ENCODE measurements at regions not wholly inside any gene's neighbourhood (a gene's known extent, or its start where the extent isn't known, plus 50 kb on each side); places are given as distances from the start of the nearest gene placed in this dataset.

DNA sequence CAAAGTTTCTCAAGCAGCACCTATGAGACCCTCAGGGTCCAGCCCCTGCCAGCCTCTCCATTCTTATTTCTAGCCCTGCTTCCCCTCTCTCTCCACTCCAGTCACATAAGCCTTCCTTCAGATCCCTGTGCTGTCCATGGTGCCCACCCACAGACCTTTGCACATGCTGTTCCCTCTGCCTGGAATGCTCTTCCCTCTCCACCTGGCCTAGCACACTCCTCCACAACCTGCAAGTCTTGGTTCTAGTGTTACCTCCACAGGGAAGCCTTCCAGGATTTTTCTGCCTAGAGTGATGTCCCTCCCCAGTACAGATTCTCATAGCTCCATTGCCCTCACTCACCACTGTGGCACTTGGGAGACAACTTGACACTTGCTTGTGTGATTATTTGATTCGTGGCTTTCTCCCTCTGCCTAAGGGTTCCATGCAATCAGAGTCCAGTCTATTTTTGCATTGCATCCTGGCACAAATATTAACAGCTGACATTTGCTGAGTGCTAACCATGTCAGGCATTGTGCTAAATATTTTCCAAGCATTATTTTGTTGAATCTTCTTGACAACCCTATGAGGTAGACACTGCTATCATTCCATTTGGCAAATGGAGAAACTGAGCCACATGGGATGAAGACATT is 127.3 kb downstream of the SYF2 start:
- DNase-seq (ENCODE audit: low read depth), result no peak

GRCh38 chr1:25103164-25103795 is 129.0 kb downstream of the SYF2 start:
- no peak for DNase-seq (ENCODE audit: low read depth)

GRCh38 chr1:25100151-25100833 is 132.0 kb downstream of the SYF2 start:
- no peak for DNase-seq (ENCODE audit: low read depth)

DNA sequence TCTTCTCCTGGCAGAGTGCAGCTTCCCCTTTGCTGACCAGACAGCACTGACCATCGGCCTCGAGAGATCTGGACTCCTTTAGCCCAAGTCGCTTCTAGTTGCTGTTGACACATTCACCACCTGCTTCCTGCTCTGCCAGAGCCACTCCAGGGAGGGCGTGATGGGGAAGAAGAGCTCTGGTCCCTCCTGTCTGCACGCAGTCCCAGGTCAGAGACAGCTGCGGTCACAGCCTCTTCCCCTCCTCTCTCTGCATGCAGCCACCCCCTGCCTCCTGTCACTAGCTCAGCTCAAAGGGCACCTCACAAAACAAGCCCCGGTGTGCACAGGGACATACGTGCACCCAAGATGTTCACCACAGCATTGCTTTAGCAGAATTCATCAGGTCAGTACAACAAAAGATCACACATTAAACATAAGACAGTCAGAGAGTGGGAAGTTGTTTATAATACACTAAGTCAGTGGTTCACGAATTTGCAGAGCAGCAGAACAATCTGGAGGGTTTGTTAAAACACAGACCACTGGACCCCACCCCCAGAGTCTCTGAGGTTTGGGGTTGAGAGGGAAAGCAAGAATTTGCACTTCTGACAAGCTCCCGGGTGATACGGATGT is 132.9 kb downstream of the SYF2 start:
- DNase-seq (ENCODE audit: low read depth), result no peak

DNA sequence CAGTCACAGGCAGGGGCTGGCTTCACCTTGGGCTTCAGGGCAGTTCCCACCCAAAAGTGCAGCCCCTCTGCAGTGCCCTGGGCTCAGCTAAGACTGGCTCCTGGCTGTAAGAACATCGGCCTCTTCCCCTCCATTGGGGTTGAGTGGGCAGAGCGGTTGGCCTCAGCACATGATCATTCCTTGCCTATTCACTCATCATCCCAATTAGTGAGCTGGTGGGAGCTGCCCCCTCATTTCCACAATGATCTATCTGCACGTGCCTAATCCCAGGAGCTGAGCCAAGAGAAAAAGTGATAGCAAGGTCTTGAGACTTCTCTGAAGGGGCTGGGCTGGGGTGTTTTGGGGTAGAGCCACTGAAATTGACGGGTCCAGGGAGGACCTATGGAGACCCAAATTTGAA is 133.6 kb downstream of the SYF2 start:
- no peak for DNase-seq (ENCODE audit: low read depth)

DNA sequence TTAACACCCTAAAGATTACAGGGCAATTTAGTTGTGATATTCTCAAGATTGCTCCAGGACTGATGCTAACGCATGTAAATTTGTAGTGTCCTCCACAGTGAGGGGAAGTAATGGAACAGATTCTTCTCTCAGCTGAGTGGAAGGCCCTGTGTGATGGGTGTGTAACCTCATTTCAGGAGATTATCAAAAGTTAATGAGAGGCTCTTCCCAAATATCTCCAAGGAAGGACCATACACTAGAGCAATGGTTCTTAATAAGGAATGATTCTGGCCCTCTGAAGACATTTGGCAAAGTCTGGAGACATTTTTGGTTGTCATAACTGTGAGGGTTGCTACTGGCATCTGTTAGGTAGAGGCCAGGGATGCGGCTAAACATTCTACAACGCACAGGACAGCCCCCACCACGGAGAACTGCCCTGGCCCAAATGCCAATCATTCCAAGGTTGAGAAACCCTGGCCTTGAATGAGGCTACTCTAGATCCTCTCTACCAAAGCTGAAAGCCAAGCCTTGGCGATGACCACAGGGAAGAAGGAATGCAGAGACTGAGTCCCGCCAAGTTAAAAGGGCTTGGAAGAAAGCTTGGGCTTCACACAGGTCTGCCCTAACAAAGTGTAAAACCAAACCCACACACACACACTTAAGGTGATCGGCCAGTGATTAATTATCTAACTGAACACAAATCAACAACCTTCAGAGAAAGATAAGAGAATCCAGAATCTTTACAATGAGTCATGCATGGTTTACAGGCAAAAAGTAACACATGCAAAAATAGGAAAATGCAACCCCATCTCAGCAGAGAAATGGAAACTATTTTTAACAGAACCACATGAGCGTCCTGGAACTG is 135.8 kb downstream of the SYF2 start:
- DNase-seq (ENCODE audit: low read depth), result no peak

- no peak for DNase-seq (ENCODE audit: low read depth)
Measured at GRCh38 chr1:25095635-25096200, 136.6 kb downstream of the SYF2 start.

DNA sequence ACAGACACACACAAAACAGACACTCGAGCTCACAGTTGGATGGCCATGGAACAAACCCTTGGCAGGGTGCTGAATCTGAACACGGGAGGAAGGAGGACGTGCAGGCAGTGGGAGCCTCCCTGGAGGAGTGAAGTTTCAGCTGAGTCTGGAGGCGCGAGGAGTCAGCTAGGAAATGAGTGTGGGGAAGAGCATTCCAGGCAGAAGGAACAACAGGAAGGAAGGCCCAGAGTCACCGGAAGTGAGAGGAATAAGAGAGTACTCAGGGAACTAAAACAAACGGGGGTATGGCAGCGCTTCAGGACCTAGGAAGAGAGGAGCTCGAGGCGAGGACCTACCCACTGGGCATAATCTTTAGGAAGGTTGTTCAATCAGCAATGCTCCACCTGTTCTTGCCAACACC is 137.3 kb downstream of the SYF2 start:
- no peak for DNase-seq (ENCODE audit: low read depth)

- no peak for DNase-seq (ENCODE audit: low read depth)
Measured at GRCh38 chr1:25094229-25094628, 138.1 kb downstream of the SYF2 start.

DNA sequence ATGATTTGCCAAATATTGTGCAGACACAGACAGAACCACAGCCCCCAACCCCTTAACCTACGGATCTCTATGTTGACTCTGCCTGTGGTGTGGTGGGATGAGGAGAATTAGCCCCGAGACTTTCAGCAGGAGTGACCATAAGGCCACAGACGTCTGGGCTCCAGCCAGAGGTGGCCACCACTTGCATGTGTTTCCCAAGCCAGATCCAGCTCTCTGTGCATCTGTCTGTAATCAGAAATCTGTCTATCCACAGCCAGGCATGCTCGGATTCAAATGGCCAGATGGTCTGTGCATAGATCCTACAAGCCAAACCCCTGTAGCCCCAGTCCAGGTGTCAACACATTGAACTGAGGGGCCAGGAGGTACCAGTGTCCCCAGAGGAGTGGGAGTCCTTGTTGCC is 140.6 kb downstream of the SYF2 start:
- DNase-seq (ENCODE audit: low read depth), result no peak

DNA sequence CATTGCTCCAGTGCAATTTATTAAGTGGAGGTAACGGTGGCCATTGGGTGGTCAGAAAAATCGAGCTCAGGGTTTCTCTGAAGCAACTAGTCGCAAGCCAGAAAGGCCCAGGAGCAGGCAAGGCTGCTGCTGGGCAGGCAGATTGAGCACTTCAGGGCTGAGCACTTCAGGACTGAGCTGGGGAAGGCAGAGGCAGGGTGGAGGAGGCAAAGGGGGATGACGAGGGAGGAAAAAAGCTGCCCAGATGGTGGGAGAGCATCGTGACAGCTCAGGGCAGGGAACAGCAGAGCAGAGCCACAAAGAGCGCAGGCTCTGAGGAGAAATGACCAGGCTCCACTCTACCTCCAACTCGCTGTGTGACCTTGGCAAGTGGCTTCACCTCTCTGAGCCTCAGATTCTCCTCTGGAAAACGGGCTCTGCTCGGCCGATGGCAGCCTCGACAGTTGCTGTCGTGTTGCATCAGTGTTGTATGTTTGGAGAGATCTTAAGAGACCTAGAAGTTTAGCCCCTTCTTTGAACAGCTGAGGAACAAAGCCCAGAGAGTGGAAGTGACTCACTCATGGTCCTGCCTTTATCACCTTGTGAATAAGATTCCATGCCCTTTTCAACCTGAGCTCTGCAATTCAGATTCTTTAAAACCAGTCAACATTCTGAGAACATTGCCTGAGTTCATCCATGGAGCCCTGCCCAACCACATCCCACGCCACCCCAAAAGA is 141.4 kb downstream of the SYF2 start:
- DNase-seq (ENCODE audit: low read depth), result no peak

DNA sequence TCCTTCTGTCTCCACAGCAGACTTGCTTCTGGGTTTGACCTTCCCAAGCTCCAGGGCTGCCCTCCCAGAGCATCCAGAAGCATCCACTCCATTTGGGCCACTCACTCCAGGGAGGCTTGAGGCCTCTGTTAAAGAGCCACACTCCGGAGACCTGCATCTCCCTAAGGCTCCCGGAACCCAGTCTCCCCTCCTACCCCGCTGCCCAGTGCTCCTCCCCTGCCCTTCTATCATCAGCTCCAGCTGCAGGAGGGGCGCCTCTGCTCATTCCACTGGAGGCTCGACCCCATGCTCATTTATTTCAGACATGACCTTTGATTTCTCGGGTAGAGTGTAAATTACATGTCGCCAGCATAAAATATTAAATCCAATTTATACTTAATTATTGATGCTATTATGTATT is 142.5 kb downstream of the SYF2 start:
- no peak for DNase-seq (ENCODE audit: low read depth)

DNA sequence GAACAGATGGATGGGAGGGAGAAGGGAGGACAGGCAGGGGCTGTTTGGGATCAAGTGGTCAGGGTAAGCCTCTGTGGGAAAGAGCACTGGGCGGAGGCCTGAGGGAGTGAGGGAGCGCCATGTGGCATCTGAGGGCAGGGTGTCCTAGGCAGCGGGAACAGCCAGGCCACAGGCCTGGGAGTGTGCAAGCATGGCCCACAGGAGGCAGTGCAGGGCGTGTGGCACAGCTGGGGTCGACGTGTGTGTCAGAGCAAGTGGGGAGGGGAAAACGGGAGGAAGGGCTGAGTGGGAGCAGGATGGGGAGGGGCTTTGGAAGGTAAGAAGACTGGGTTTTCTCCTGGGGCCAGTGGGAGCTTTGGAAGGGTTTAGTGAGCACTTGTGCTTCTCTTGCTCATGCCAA is 143.4 kb downstream of the SYF2 start:
- DNase-seq (ENCODE audit: low read depth), result no peak

DNA sequence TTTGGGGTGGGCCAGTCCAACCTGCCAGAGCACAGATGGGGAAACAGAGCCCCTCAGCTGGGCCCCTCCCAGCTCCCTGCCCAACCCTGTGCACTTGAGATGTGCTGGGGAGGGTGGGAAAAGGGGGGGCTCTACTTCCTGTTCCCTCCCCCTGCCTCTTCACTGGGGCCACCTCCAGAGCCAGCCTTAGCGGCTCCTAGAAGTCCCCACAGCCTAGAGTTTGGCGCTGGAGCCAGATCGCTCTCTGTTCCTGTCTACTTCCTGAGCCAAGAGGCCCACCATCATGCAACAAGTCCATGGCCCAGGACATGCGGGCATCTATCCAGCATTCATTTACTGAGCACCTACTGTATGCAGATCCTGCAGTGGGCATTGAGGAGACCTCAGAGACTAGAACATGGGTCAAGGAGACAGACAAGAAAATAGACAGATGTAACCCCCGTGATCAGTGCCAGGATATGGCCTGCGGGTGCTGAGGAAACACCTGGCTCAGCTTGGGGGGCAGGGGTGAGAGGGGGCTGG is 144.1 kb downstream of the SYF2 start:
- DNase-seq (ENCODE audit: low read depth), result no peak

DNA sequence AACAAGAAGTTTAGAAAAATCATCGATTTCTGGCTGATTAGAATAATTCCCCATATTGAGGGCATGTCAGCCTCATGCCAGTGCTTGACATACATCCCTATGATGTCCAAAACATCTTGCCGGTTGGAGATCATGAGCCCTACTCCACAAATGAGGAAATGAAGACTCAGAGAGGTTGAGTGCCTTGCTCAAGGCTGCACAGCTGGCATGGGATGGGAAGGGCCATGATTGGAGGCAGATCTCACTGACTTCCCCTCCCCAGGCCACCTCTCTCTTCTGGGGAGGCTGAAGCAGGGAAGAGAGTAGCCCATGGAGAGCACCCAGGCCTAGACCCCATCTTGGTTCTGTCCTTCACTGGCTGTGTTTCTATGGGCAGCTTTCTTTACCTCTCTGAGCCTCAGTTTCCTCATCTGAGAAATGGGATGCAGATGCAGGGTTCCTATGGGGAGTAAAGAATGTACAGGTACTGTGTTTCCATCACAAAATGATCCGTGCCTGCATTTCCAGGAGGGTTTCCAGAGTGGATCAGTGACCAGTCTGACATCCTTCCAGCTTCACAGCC is 145.7 kb downstream of the SYF2 start:
- DNase-seq (ENCODE audit: low read depth), result no peak

GRCh38 chr1:25084407-25084806 is 147.9 kb downstream of the SYF2 start:
- DNase-seq (ENCODE audit: low read depth), result no peak

DNA sequence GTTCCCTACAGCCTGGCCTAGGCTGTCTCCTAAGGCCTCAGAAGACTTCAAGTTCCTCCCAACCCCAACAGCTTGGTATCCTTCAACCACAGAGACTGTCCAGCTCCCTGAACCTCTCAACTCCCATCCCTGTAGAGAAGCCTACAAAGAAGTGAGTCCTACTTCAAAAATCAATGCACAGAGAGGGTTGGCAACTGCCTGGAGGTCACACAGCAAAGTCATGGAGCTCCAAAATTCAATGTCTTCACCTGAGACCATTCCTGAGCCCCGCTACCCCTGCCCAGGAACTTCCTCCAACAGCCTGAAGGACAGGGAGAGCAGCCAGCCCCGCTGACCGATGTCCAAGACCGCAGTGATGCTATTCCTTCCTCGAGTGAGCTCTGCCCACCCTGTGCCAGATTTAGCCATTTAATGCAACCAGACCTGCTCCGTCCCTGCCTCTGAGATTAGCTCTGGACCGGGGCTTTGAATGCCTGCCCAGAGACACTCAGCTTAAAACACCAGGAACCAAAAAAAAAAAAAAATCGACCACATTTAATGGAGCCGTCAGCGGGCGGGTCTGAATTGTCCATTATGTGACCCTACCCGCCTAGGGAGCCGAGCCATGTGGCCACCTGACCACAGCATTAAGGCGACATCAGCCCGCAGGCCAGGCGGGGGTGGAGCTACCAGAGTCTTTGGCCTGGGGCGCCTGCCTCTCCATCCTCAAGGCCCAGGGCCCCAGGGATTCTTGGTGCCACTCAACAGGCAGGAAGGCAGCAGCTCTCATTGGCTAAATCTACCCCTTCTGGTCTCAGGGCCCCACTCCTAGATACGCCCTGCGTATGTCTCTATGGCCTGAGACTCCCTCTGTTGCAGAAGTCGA is 148.6 kb downstream of the SYF2 start:
- no peak for DNase-seq (ENCODE audit: low read depth)

- no peak for DNase-seq (ENCODE audit: low read depth)
Measured at GRCh38 chr1:25082995-25083394, 149.3 kb downstream of the SYF2 start.

GRCh38 chr1:25082216-25082899 is 149.9 kb downstream of the SYF2 start:
- DNase-seq (ENCODE audit: low read depth), result no peak

All from HS-5 (cell line).